Natural killer cell (primary cell): ENCODE measurements at regions not wholly inside any gene's neighbourhood (a gene's known extent, or its start where the extent isn't known, plus 50 kb on each side); places are given as distances from the start of the nearest gene placed in this dataset.

Experiments
- ATAC-seq, 3 donors: fragments of 150-1000 bp in 2 of 3; fragments of 200-7000 bp in 1 of 3; cut with Tn5 transposase; 1 replicate in 1 of 3; 2 replicates in 2 of 3; pipeline ENCODE4 v1.10.0; 2021; ENCODE audit warnings: mild to moderate bottlenecking in 2 of 3, moderate library complexity in 2 of 3
- DNase-seq, 2 donors: peaks; one replicate each; pipeline versions ENCODE4 v3.0.0 to v3.0.0-alpha.2; 2013 to 2021; ENCODE audit warnings: mixed read lengths in 1 of 2
- H3K27ac ChIP-seq: one replicate; pipeline ENCODE4 v1.5.1; 2013; ENCODE audit warnings: mild to moderate bottlenecking, low read length
- H3K27me3 ChIP-seq: one replicate; pipeline ENCODE4 v1.6.1; 2013; ENCODE audit warnings: low read length; ENCODE audit not compliant: control insufficient read depth, insufficient read depth
- H3K36me3 ChIP-seq: one replicate; pipeline ENCODE4 v1.6.1; 2013; ENCODE audit warnings: low read length; ENCODE audit not compliant: control insufficient read depth, insufficient read depth
- H3K4me1 ChIP-seq: one replicate; pipeline ENCODE4 v1.6.1; 2013; ENCODE audit warnings: low read length; ENCODE audit not compliant: control insufficient read depth, insufficient read depth
- H3K4me3 ChIP-seq: one replicate; pipeline ENCODE4 v1.5.1; 2013; ENCODE audit warnings: low read length
- H3K9me3 ChIP-seq: one replicate; pipeline ENCODE4 v1.6.1; 2013; ENCODE audit warnings: low read length; ENCODE audit not compliant: control insufficient read depth, insufficient read depth
- H3K27ac Mint-ChIP-seq, 2 donors: one replicate each; pipeline ENCODE4 v1.8.0; 2022; ENCODE audit warnings: mild to moderate bottlenecking in 2 of 2, mixed read lengths in 2 of 2, moderate library complexity in 1 of 2
- H3K27me3 Mint-ChIP-seq, 2 donors: one replicate each; pipeline ENCODE4 v1.8.0; 2022; ENCODE audit warnings: low read depth in 2 of 2, mixed read lengths in 2 of 2
- H3K36me3 Mint-ChIP-seq: one replicate; pipeline ENCODE4 v1.8.0; 2022; ENCODE audit warnings: mixed read lengths
- H3K4me1 Mint-ChIP-seq, 2 donors: one replicate each; pipeline ENCODE4 v1.8.0; 2022; ENCODE audit warnings: mixed read lengths in 2 of 2
- H3K4me3 Mint-ChIP-seq: one replicate; pipeline ENCODE4 v1.8.0; 2022; ENCODE audit warnings: mild to moderate bottlenecking, moderate library complexity, mixed read lengths
- H3K9me3 Mint-ChIP-seq, 2 donors: one replicate each; pipeline ENCODE4 v1.8.0; 2022; ENCODE audit warnings: mixed read lengths in 2 of 2
- WGBS: methylation state at CpG from one replicate; pipeline ENCODE4 v1.1.7; 2013; ENCODE audit warnings: missing lambda C conversion rate; ENCODE audit not compliant: insufficient coverage; 5-methylcytosine and 5-hydroxymethylcytosine counted together
- intact Hi-C: fragments of 100-400 bp; cut with micrococcal nuclease; formaldehyde crosslinking; loops from one replicate; pipeline ENCODE4 v1.14.2; 2022
- TF ChIP-seq, protein P1 (sequence below): fragments of 200-600 bp; IDR thresholded peaks from one replicate; pipeline ENCODE4 v1.8.0; 2022; ENCODE audit warnings: antibody characterized with exemption

DNA sequence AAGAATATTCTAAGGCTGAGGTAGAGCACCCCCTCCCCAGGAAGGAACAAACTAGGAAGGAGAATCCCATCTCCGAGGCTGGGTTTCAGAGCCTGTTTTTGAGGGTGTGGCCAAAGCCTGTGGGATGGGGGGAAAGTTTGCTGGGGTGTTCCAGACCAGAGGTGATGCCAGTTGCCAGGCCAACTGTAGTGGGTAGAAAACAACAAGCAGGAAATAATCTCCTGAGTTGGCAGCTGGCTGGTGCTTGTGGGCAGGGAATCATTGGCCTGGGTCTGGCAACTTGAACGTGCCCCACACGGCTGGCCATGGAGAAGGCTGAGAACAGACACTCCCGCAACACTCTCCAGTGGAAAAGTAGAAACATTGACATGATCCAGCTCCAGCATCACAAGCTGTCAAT is 385.6 kb downstream of the ETS1 start:
- Mint-ChIP-seq H3K4me3 (no peak overlapping the region), H3K4me1 (peaks cover 30 to 43% of the 10 kb centered on the region in 2 donors), H3K27ac (peak overlapping the region in 1 of 2 donors; percentile 39), H3K36me3 (peaks cover 2% of the 10 kb centered on the region), H3K9me3 (no peaks in the 10 kb centered on the region), H3K27me3 (no peaks in the 10 kb centered on the region)
- H3K4me3 ChIP-seq, result no peak overlapping the region
- TF ChIP-seq, protein P1, sequence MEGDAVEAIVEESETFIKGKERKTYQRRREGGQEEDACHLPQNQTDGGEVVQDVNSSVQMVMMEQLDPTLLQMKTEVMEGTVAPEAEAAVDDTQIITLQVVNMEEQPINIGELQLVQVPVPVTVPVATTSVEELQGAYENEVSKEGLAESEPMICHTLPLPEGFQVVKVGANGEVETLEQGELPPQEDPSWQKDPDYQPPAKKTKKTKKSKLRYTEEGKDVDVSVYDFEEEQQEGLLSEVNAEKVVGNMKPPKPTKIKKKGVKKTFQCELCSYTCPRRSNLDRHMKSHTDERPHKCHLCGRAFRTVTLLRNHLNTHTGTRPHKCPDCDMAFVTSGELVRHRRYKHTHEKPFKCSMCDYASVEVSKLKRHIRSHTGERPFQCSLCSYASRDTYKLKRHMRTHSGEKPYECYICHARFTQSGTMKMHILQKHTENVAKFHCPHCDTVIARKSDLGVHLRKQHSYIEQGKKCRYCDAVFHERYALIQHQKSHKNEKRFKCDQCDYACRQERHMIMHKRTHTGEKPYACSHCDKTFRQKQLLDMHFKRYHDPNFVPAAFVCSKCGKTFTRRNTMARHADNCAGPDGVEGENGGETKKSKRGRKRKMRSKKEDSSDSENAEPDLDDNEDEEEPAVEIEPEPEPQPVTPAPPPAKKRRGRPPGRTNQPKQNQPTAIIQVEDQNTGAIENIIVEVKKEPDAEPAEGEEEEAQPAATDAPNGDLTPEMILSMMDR, result no peak
- H3K27ac ChIP-seq, result no peak overlapping the region
- no peaks in the 10 kb centered on the region for H3K9me3 ChIP-seq
- H3K36me3 ChIP-seq, result no peaks in the 10 kb centered on the region
- peaks cover 22% of the 10 kb centered on the region for H3K4me1 ChIP-seq
- intact Hi-C loops, result no loop called here
- DNase-seq (no peak), ATAC-seq (no peak)
- 68% methylated on average over 4 of the region's 4 CpGs for WGBS
- H3K27me3 ChIP-seq, result no peaks in the 10 kb centered on the region

DNA sequence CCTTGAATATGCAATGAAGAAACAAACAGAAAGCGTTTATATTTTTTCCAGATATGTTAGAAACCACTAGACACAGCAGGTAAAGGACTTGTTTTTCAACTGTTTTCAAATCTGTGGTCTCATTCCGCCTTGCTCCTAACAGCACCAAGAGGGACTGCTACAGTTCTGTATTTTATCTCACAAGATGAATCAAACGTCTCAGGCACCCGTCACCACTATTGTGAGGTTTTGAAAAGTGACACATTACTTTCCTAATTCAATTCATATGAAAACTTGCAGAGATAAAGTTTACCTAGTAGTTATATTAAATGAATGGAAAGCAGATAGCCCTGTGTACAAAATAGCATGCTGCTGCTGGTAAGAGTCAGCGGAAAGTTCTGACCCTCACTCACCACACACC is 386.3 kb downstream of the ETS1 start:
- Histone ChIP-seq H3K27ac (no peak overlapping the region), H3K27me3 (no peaks in the 10 kb centered on the region), H3K36me3 (no peaks in the 10 kb centered on the region), H3K9me3 (no peaks in the 10 kb centered on the region), H3K4me3 (no peak overlapping the region), H3K4me1 (peaks cover 22% of the 10 kb centered on the region)
- peak overlapping the region; percentile 39 to 77 for H3K27ac Mint-ChIP-seq
- peak overlapping the region; percentile 74 for H3K4me3 Mint-ChIP-seq
- H3K4me1 Mint-ChIP-seq, result peaks cover 37 to 48% of the 10 kb centered on the region in 2 donors
- TF ChIP-seq, protein P1, result no peak
- H3K27me3 Mint-ChIP-seq, result no peaks in the 10 kb centered on the region
- DNase-seq (no peak), ATAC-seq (peak; percentile 46 to 57 (median 53))
- no peaks in the 10 kb centered on the region for H3K36me3 Mint-ChIP-seq
- WGBS, result 71% methylated on average over 2 of the region's 5 CpGs
- intact Hi-C loops, result no loop called here
- no peaks in the 10 kb centered on the region for H3K9me3 Mint-ChIP-seq

DNA sequence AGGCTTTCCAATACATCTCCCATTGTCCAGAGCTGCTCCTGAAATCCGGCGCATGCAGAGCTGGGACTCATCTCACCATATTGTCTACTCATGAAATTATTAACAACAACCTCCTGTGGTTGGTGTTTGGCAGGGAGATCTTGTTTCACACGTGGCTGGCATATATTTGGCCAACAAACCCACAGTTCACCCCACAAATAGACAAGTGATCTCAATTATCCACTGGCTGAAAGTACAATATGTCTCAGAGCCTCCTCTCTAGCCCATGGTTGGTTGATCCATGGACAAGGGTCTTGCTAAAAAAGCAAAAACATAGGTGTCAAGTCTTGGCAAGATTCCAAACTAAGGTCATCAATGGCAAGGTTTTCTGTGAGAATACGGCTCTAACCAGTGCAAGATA is 386.9 kb downstream of the ETS1 start:
- WGBS, result 27% methylated on average over 2 of the region's 4 CpGs
- Histone ChIP-seq H3K36me3 (no peaks in the 10 kb centered on the region), H3K4me1 (peaks cover 22% of the 10 kb centered on the region), H3K9me3 (no peaks in the 10 kb centered on the region), H3K27ac (no peak overlapping the region), H3K4me3 (no peak overlapping the region), H3K27me3 (no peaks in the 10 kb centered on the region)
- intact Hi-C loops, result no loop called here
- Mint-ChIP-seq H3K4me3 (peak overlapping the region; percentile 74), H3K27ac (peak overlapping the region; percentile 39 to 77), H3K4me1 (peaks cover 43 to 52% of the 10 kb centered on the region in 2 donors), H3K9me3 (no peaks in the 10 kb centered on the region), H3K27me3 (no peaks in the 10 kb centered on the region), H3K36me3 (no peaks in the 10 kb centered on the region)
- DNase-seq, result no peak
- TF ChIP-seq, protein P1, result no peak
- ATAC-seq, result peak in 1 of 3 donors; percentile 32

DNA sequence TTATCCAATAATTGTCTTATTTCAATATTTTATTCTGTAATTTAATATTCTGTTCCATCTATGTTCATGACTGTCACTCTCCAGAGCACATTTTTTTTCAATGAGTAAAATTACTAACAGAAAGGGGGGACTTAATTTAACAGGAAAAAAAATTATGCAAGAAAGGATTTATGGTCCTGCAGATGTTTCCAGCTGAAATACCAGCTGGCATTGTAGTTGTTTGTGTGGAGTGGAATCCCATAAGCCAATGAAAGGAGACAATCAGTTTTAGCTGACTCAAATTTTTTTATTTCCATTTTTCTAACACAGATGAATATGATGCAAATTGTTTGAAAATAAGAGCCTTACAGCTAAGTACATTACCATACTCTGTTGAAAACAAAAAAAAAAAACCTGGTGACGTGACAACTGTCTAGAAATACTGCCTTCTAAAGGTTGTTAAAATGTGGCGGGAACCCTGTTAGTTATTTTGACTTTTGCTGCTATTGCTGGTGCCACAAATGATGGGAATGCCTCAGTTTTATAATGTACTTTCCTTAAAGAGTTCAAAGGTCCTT is 389.1 kb downstream of the ETS1 start:
- Mint-ChIP-seq H3K36me3 (no peaks in the 10 kb centered on the region), H3K27ac (no peak overlapping the region), H3K27me3 (no peaks in the 10 kb centered on the region), H3K9me3 (no peaks in the 10 kb centered on the region), H3K4me1 (peaks cover 63 to 74% of the 10 kb centered on the region in 2 donors), H3K4me3 (no peak overlapping the region)
- no peak overlapping the region for H3K4me3 ChIP-seq
- DNase-seq, result no peak
- no peaks in the 10 kb centered on the region for H3K27me3 ChIP-seq
- no peaks in the 10 kb centered on the region for H3K36me3 ChIP-seq
- 83% methylated on average over 2 of the region's 2 CpGs for WGBS
- H3K4me1 ChIP-seq, result peaks cover 33% of the 10 kb centered on the region
- no peak overlapping the region for H3K27ac ChIP-seq
- intact Hi-C loops, result no loop called here
- TF ChIP-seq, protein P1, result no peak
- no peak for ATAC-seq
- no peaks in the 10 kb centered on the region for H3K9me3 ChIP-seq
